OCI-LY1 (cell line): ENCODE measurements at regions not wholly inside any gene's neighbourhood (a gene's known extent, or its start where the extent isn't known, plus 50 kb on each side); places are given as distances from the start of the nearest gene placed in this dataset.

Experiments
- CTCF ChIP-seq: fragments of 200-600 bp; sonication (generic), shearing (Covaris generic); IDR thresholded peaks from 2 replicates; pipeline ENCODE4 v1.5.1; 2017; ENCODE audit warnings: mild to moderate bottlenecking, antibody characterized with exemption, low read length, moderate library complexity, mixed read lengths
- EZH2 ChIP-seq: fragments of 200-600 bp; sonication (generic), shearing (Covaris generic); IDR thresholded peaks from 2 replicates; pipeline ENCODE4 v1.8.0; 2017; ENCODE audit warnings: borderline replicate concordance, mixed run types, mild to moderate bottlenecking, antibody characterized with exemption, low read length, moderate library complexity, mixed read lengths

GRCh38 chr10:69741252-69741651 lies 60.5 kb upstream of the COL13A1 start:
- TF ChIP-seq CTCF (no peak), EZH2 (no peak)
